Astrocyte (in vitro differentiated cells and primary cell): ENCODE measurements at regions not wholly inside any gene's neighbourhood (a gene's known extent, or its start where the extent isn't known, plus 50 kb on each side); places are given as distances from the start of the nearest gene placed in this dataset.
"Not testable (repeated sequence)": the region's sequence is repeated elsewhere in the genome, so short reads cannot be mapped to it uniquely, and the experiment has no call there.

Experiments
- EZH2 ChIP-seq: IDR thresholded peaks from 2 replicates; pipeline ENCODE4 v1.6.1; 2012; ENCODE audit warnings: mild to moderate bottlenecking, low read length, inconsistent platforms; ENCODE audit not compliant: insufficient read depth
- TF ChIP-seq, protein P1 (sequence below): IDR thresholded peaks from 2 replicates; pipeline ENCODE4 v1.5.1; 2011; ENCODE audit warnings: low read depth, mild to moderate bottlenecking, inconsistent platforms, low read length, moderate library complexity; ENCODE audit not compliant: insufficient read depth

DNA sequence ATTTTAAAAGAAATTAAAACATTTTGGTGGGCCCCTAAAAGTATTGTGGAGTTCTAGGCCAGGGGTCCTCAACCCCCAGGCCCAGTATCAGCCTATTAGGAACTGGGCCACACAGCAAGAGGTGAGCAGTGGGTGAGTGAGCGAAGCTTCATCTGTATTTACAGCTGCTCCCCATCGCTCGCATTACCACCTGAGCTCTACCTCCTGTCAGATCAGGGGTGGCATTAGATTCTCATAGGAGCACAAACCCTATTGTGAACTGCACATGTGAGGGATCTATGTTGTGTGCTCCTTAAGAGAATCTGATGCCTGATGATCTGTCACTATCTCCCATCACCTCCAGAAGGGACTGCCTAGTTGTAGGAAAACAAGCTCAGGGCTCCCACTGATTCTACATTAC lies 50.1 kb upstream of the PAPSS2 start:
- TF ChIP-seq, protein P1, sequence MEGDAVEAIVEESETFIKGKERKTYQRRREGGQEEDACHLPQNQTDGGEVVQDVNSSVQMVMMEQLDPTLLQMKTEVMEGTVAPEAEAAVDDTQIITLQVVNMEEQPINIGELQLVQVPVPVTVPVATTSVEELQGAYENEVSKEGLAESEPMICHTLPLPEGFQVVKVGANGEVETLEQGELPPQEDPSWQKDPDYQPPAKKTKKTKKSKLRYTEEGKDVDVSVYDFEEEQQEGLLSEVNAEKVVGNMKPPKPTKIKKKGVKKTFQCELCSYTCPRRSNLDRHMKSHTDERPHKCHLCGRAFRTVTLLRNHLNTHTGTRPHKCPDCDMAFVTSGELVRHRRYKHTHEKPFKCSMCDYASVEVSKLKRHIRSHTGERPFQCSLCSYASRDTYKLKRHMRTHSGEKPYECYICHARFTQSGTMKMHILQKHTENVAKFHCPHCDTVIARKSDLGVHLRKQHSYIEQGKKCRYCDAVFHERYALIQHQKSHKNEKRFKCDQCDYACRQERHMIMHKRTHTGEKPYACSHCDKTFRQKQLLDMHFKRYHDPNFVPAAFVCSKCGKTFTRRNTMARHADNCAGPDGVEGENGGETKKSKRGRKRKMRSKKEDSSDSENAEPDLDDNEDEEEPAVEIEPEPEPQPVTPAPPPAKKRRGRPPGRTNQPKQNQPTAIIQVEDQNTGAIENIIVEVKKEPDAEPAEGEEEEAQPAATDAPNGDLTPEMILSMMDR: not testable (repeated sequence)
- TF ChIP-seq EZH2: not testable (repeated sequence)
